HepG2 (cell line): ENCODE measurements at regions not wholly inside any gene's neighbourhood (a gene's known extent, or its start where the extent isn't known, plus 50 kb on each side); places are given as distances from the start of the nearest gene placed in this dataset.

ENCODE experiments used
- ATF1 ChIP-seq: IDR thresholded peaks from 2 replicates; pipeline ENCODE4 v1.6.1; 2016; ENCODE audit warnings: mild to moderate bottlenecking, control low read depth
- GZF1 ChIP-seq: sonication (generic); formaldehyde crosslinking; IDR thresholded peaks from 2 replicates; pipeline ENCODE4 v1.5.1; 2020; ENCODE audit warnings: mild to moderate bottlenecking, missing genetic modification reagents
- HNRNPK ChIP-seq: fragments of 200-400 bp; formaldehyde crosslinking; IDR thresholded peaks from 2 replicates; pipeline ENCODE4 v1.6.1; 2018; ENCODE audit warnings: low read length, low read depth, moderate library complexity, mild to moderate bottlenecking; ENCODE audit not compliant: poor library complexity, severe bottlenecking
- NFRKB ChIP-seq: fragments of 450-650 bp; IDR thresholded peaks from 2 replicates; pipeline ENCODE4 v1.6.1; 2017
- RFX5 ChIP-seq: IDR thresholded peaks from 2 replicates; pipeline ENCODE4 v1.6.1; 2011; ENCODE audit warnings: low read depth, low read length, improper control_type of control experiment
- SAFB2 ChIP-seq: sonication (generic); formaldehyde crosslinking; IDR thresholded peaks from 2 replicates; pipeline ENCODE4 v1.5.1; 2020; ENCODE audit warnings: missing genetic modification reagents, low read depth, mild to moderate bottlenecking, borderline replicate concordance
- SP1 ChIP-seq, 2 experiments: fragments of 450-650 bp in 1 of 2; sonication (generic) in 1 of 2; formaldehyde crosslinking in 1 of 2; IDR thresholded peaks; 2 replicates each; pipeline versions ENCODE4 v1.4.0 to v1.6.1; 2016 to 2020; ENCODE audit warnings: missing genetic modification reagents in 1 of 2
- ZNF563 ChIP-seq: sonication (generic); formaldehyde crosslinking; IDR thresholded peaks from 2 replicates; pipeline ENCODE4 v1.8.0; 2022; ENCODE audit warnings: mild to moderate bottlenecking, moderate library complexity, missing genetic modification reagents
- ZNF761 ChIP-seq: sonication (generic); formaldehyde crosslinking; conservative IDR thresholded peaks from 2 replicates; pipeline ENCODE4 v1.4.0; 2020; ENCODE audit warnings: mild to moderate bottlenecking, missing genetic modification reagents
- ZNF766 ChIP-seq: sonication (generic); formaldehyde crosslinking; IDR thresholded peaks from 2 replicates; pipeline ENCODE4 v1.5.0; 2020; ENCODE audit warnings: missing genetic modification reagents, borderline replicate concordance
- TF ChIP-seq, protein P1 (sequence below): IDR thresholded peaks from 2 replicates; pipeline ENCODE4 v1.6.1; 2012; ENCODE audit warnings: inconsistent platforms
- TF ChIP-seq, protein P2 (sequence below), 2 experiments: sonication (generic) in 1 of 2; formaldehyde crosslinking in 1 of 2; IDR thresholded peaks; 2 replicates each; pipeline versions ENCODE4 v1.4.0 to v1.6.1; 2018 to 2020; ENCODE audit warnings: missing genetic modification reagents in 2 of 2, borderline replicate concordance in 1 of 2, low read depth in 1 of 2, mild to moderate bottlenecking in 1 of 2, missing biosample characterization in 1 of 2
- TF ChIP-seq, protein P3 (sequence below): sonication (generic); formaldehyde crosslinking; IDR thresholded peaks from 2 replicates; pipeline ENCODE4 v1.5.0; 2020; ENCODE audit warnings: mild to moderate bottlenecking, missing genetic modification reagents, moderate library complexity

DNA sequence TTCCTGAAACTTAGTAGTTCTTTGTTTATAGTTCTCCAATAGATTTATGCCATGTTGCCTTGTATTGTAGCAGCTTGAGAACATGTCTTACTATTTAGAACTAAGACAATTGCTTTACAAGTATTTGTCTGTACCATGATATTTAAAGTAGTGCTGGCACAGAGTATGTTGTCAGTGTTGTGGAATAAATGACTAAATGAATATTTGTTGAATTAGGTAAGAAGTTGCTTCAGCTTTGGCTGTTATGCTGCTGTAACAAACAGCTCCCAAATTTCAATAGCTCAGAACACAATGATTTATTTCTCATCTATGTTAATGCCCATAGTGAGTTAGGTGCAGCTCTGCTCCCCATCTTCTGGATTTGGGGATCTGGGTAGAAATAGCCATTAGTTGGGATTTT lies 90.2 kb upstream of the VCAM1 start:
- TF ChIP-seq HNRNPK (no peak), ZNF766 (no peak), NFRKB (no peak), ZNF761 (CRISPR knock-in tag) (no peak), ATF1 (no peak), RFX5 (no peak), ZNF563 (CRISPR knock-in tag) (no peak), SP1 (IDR thresholded peaks at IDR 0.05) (no peak), SP1 (CRISPR knock-in tag; IDR thresholded peaks at IDR 0.05) (no peak), GZF1 (CRISPR knock-in tag) (no peak), SAFB2 (CRISPR knock-in tag) (no peak)
- TF ChIP-seq, protein P1, sequence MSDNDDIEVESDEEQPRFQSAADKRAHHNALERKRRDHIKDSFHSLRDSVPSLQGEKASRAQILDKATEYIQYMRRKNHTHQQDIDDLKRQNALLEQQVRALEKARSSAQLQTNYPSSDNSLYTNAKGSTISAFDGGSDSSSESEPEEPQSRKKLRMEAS = no peak
- TF ChIP-seq, protein P2, sequence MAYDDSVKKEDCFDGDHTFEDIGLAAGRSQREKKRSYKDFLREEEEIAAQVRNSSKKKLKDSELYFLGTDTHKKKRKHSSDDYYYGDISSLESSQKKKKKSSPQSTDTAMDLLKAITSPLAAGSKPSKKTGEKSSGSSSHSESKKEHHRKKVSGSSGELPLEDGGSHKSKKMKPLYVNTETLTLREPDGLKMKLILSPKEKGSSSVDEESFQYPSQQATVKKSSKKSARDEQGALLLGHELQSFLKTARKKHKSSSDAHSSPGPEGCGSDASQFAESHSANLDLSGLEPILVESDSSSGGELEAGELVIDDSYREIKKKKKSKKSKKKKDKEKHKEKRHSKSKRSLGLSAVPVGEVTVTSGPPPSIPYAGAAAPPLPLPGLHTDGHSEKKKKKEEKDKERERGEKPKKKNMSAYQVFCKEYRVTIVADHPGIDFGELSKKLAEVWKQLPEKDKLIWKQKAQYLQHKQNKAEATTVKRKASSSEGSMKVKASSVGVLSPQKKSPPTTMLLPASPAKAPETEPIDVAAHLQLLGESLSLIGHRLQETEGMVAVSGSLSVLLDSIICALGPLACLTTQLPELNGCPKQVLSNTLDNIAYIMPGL (CRISPR knock-in tag; IDR thresholded peaks at IDR 0.05; ENCODE audit: borderline replicate concordance in 1 of 2, low read depth in 1 of 2) = no peak
- TF ChIP-seq, protein P3, sequence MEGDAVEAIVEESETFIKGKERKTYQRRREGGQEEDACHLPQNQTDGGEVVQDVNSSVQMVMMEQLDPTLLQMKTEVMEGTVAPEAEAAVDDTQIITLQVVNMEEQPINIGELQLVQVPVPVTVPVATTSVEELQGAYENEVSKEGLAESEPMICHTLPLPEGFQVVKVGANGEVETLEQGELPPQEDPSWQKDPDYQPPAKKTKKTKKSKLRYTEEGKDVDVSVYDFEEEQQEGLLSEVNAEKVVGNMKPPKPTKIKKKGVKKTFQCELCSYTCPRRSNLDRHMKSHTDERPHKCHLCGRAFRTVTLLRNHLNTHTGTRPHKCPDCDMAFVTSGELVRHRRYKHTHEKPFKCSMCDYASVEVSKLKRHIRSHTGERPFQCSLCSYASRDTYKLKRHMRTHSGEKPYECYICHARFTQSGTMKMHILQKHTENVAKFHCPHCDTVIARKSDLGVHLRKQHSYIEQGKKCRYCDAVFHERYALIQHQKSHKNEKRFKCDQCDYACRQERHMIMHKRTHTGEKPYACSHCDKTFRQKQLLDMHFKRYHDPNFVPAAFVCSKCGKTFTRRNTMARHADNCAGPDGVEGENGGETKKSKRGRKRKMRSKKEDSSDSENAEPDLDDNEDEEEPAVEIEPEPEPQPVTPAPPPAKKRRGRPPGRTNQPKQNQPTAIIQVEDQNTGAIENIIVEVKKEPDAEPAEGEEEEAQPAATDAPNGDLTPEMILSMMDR = no peak
